Left lung (tissue), 4 donors: ENCODE measurements at regions not wholly inside any gene's neighbourhood (a gene's known extent, or its start where the extent isn't known, plus 50 kb on each side); places are given as distances from the start of the nearest gene placed in this dataset.

ENCODE experiments used
- ATAC-seq: fragments of 200-7000 bp; cut with Tn5 transposase; one replicate; pipeline ENCODE4 v1.9.1; 2020; ENCODE audit warnings: moderate library complexity
- DNase-seq, 4 donors: peaks; one replicate each; pipeline ENCODE4 v3.0.0-alpha.2; 2013 to 2020
- H3K27ac ChIP-seq, 2 donors: fragments of 200-600 bp; sonication (generic) in 1 of 2; one replicate each; pipeline versions ENCODE4 v1.5.0 to v1.8.0; 2020 to 2021
- H3K27me3 ChIP-seq, 2 donors: fragments of 200-600 bp; sonication (generic) in 1 of 2; one replicate each; pipeline versions ENCODE4 v1.5.0 to v1.8.0; 2020 to 2021
- H3K36me3 ChIP-seq, 2 donors: fragments of 200-600 bp; sonication (generic) in 1 of 2; one replicate each; pipeline versions ENCODE4 v1.5.0 to v1.8.0; 2020 to 2021
- H3K4me1 ChIP-seq, 2 donors: fragments of 200-600 bp; one replicate each; pipeline ENCODE4 v1.8.0; 2021
- H3K4me3 ChIP-seq, 2 donors: fragments of 200-600 bp; sonication (generic) in 1 of 2; one replicate each; pipeline versions ENCODE4 v1.5.0 to v1.8.0; 2020 to 2021; ENCODE audit warnings: mild to moderate bottlenecking in 1 of 2
- H3K9me3 ChIP-seq, 2 donors: fragments of 200-600 bp; sonication (generic) in 1 of 2; one replicate each; pipeline versions ENCODE4 v1.5.0 to v1.8.0; 2020 to 2021
- intact Hi-C, 2 donors: fragments of 100-400 bp; cut with DNase I; formaldehyde crosslinking; loops; one replicate each; pipeline versions ENCODE4 v1.11.2 to v1.14.2; 2022
- TF ChIP-seq, protein P1 (sequence below), 2 donors: fragments of 200-600 bp; sonication (generic) in 1 of 2; IDR thresholded peaks; one replicate each; pipeline versions ENCODE4 v1.5.0 to v1.8.0; 2021; ENCODE audit warnings: antibody characterized with exemption in 2 of 2
- donor health status: DM: no; HTN: yes; CAD: no.
- donor health status: DM: no; HTN: no; CAD: no.

DNA sequence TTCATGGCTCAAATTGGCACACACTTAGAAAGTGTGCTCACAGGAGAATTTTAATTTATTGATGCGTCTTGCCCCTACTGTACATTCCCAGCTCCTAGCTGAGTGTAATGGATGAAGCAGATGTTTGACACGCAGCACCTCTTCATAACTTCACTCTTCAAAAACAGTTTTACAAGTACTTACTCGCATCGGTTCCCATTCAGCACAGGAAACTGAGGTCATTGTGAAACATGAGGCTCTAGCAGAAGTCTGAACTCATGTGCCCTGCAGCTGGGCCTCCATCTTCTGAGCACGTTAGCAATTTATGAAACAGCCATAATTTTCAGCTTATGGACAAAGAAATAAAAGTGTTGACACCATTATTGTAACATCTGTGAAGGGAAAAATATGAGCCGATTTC is 558.9 kb upstream of the MGMT start:
- H3K4me1 ChIP-seq = no peaks in the 10 kb centered on the region
- ATAC-seq (no peak), DNase-seq (no peak)
- H3K27ac ChIP-seq = peak overlapping the region in 1 of 2 donors; percentile 30
- TF ChIP-seq, protein P1, sequence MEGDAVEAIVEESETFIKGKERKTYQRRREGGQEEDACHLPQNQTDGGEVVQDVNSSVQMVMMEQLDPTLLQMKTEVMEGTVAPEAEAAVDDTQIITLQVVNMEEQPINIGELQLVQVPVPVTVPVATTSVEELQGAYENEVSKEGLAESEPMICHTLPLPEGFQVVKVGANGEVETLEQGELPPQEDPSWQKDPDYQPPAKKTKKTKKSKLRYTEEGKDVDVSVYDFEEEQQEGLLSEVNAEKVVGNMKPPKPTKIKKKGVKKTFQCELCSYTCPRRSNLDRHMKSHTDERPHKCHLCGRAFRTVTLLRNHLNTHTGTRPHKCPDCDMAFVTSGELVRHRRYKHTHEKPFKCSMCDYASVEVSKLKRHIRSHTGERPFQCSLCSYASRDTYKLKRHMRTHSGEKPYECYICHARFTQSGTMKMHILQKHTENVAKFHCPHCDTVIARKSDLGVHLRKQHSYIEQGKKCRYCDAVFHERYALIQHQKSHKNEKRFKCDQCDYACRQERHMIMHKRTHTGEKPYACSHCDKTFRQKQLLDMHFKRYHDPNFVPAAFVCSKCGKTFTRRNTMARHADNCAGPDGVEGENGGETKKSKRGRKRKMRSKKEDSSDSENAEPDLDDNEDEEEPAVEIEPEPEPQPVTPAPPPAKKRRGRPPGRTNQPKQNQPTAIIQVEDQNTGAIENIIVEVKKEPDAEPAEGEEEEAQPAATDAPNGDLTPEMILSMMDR (IDR thresholded peaks at IDR 0.05) = no peak
- no peaks in the 10 kb centered on the region for H3K36me3 ChIP-seq
- intact Hi-C loops = no loop called here
- H3K27me3 ChIP-seq = no peaks in the 10 kb centered on the region
- no peaks in the 10 kb centered on the region for H3K9me3 ChIP-seq
- H3K4me3 ChIP-seq = no peak overlapping the region

DNA sequence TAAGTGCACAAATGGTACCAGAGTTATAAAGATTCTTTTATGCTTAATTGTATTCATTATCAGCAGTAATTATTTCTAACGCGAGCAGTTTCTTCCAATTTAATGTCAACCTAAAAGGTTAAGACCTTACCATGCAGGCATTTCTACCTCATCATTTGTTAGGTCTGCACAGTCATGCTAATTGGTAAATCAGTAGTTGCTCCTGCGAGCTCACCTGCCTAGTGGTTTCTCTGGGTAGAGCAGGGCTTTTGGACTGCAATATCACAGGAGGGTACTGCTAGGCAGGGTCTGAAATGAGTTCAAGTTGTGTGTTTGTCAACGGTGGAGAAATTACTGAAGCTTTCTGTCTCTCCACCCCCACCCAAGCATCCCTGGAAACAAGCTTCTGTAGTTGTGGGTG is 558.5 kb upstream of the MGMT start:
- no peaks in the 10 kb centered on the region for H3K36me3 ChIP-seq
- H3K9me3 ChIP-seq = no peaks in the 10 kb centered on the region
- H3K27ac ChIP-seq = peak overlapping the region in 1 of 2 donors; percentile 30
- DNase-seq (no peak), ATAC-seq (no peak)
- H3K4me3 ChIP-seq = no peak overlapping the region
- TF ChIP-seq, protein P1 (IDR thresholded peaks at IDR 0.05) = no peak
- H3K27me3 ChIP-seq = no peaks in the 10 kb centered on the region
- intact Hi-C loops = no loop called here
- no peaks in the 10 kb centered on the region for H3K4me1 ChIP-seq

DNA sequence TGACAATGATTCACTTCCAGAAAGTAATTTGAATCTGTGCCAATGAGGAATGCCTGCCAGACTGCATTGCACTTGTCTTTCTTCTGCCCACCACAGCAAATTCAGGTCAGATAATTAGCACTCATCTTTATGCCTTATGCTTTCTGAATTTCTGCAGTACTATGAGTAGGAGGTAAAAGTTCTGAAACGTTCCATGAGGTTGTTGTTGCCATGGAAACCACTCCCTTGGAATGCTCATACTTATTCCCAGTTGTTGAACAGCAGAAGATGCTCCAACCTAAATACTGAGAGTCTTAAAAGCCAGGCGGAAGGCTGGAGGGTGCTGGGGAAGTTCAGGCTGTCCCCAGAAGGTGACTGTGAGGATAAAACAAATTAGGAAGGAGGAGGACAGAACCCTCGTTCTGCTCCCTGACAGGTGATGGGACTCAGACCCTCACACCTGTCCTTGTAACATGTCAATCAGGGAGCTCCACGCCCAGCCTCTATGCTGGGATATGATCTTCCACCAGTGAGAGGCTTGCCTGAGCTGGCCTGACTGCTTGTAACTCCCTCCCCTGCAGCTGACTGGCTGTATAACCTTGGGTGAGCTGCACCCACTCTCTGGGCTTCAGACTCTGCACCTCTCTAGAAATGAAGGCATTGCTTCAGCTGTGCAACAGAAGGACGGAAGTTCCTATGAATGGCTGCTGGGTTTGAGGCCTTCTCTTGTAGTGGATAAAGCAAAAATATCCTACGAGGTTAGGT is 554.3 kb upstream of the MGMT start:
- Histone ChIP-seq H3K27me3 (peaks cover 0 to 24% of the 10 kb centered on the region in 2 donors), H3K4me3 (no peak overlapping the region), H3K4me1 (no peaks in the 10 kb centered on the region), H3K36me3 (no peaks in the 10 kb centered on the region), H3K9me3 (no peaks in the 10 kb centered on the region), H3K27ac (no peak overlapping the region)
- ATAC-seq (no peak), DNase-seq (no peak)
- intact Hi-C loops = no loop called here
- TF ChIP-seq, protein P1 (IDR thresholded peaks at IDR 0.05) = no peak

DNA sequence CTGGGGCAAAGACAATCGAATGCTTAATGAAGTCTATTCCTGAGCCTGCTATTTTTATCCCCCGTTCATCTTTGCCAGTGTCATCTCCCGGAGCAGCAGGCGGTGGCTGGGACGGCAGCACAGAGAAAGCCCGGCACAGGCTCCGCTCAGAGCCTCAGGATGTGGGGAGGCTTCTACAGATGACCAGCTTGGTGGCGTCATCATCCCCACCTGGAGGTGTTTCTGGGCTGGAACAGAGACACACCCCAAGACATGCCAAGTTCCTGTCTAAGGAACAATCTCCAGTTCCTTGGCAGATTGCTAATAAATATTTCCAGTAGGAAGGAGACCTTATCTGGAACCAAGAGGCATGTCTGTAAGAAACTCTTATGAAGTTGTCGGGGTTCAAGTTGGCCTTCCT is 552.4 kb upstream of the MGMT start:
- TF ChIP-seq, protein P1 (IDR thresholded peaks at IDR 0.05) = no peak
- no peak for DNase-seq
- Histone ChIP-seq H3K27me3 (peaks cover 0 to 24% of the 10 kb centered on the region in 2 donors), H3K27ac (no peak overlapping the region), H3K4me1 (no peaks in the 10 kb centered on the region), H3K4me3 (no peak overlapping the region), H3K36me3 (no peaks in the 10 kb centered on the region), H3K9me3 (no peaks in the 10 kb centered on the region)
- intact Hi-C loops = no loop called here
- ATAC-seq = no peak

DNA sequence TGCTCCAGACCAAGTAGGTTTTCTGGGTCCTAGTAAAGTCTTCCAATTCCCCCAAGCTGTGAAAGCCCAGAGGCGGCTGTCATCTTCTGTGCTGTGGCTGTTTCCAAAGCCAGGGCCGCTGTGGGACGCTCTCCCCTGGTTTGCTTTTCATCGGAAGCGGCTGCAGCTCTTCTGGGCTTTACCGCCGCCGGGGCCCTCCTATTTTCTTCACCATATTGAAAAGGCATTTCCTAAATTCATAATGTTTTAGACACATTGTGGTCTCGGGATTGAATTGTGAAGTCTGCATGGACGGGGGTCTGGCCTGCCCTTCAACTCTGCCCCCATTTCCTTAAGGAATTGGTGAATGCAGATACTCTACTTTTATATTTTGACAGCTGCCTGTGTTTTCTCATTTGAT is 551.4 kb upstream of the MGMT start:
- Histone ChIP-seq H3K4me1 (no peaks in the 10 kb centered on the region), H3K27ac (no peak overlapping the region), H3K9me3 (no peaks in the 10 kb centered on the region), H3K4me3 (no peak overlapping the region), H3K36me3 (no peaks in the 10 kb centered on the region), H3K27me3 (peaks cover 0 to 24% of the 10 kb centered on the region in 2 donors)
- intact Hi-C loops = no loop called here
- TF ChIP-seq, protein P1 (IDR thresholded peaks at IDR 0.05) = no peak
- DNase-seq (no peak), ATAC-seq (no peak)
